Activated naive CD4-positive, alpha-beta T cell treated with anti-CD3 and anti-CD28 coated beads, Interleukin-2, amount 50 U/mL, for 72 hours (primary cell): ENCODE measurements at regions not wholly inside any gene's neighbourhood (a gene's known extent, or its start where the extent isn't known, plus 50 kb on each side); places are given as distances from the start of the nearest gene placed in this dataset.

Experiments
- ATAC-seq, 2 donors: fragments of 150-1000 bp; cut with Tn5 transposase; 2 replicates each; pipeline ENCODE4 v1.10.0; 2021; ENCODE audit warnings: mild to moderate bottlenecking in 2 of 2, moderate library complexity in 2 of 2
- DNase-seq, 2 donors: peaks; one replicate each; pipeline ENCODE4 v3.0.0; 2021 to 2022; ENCODE audit warnings: low spot score in 2 of 2
- H3K27ac Mint-ChIP-seq, 2 donors: one replicate each; pipeline ENCODE4 v1.8.0; 2022; ENCODE audit warnings: mild to moderate bottlenecking in 2 of 2, mixed read lengths in 2 of 2
- H3K36me3 Mint-ChIP-seq, 2 donors: one replicate each; pipeline ENCODE4 v1.8.0; 2022; ENCODE audit warnings: mixed read lengths in 2 of 2
- H3K9me3 Mint-ChIP-seq, 2 donors: one replicate each; pipeline ENCODE4 v1.8.0; 2022; ENCODE audit warnings: mixed read lengths in 2 of 2

- H3K27ac Mint-ChIP-seq, result no peak overlapping the region
- no peaks in the 10 kb centered on the region for H3K36me3 Mint-ChIP-seq
- ATAC-seq (no peak), DNase-seq (no peak)
- peaks cover 0 to 3% of the 10 kb centered on the region in 2 donors for H3K9me3 Mint-ChIP-seq
These were observed 517.3 kb upstream of the ZFHX3 start for GRCh38 chr16:73565263-73565662.

GRCh38 chr16:73563709-73564108, 515.8 kb upstream of the ZFHX3 start:
- H3K27ac Mint-ChIP-seq, result no peak overlapping the region
- DNase-seq (no peak), ATAC-seq (no peak)
- no peaks in the 10 kb centered on the region for H3K36me3 Mint-ChIP-seq
- peaks cover 0 to 3% of the 10 kb centered on the region in 2 donors for H3K9me3 Mint-ChIP-seq

- Mint-ChIP-seq H3K36me3 (no peaks in the 10 kb centered on the region), H3K27ac (no peak overlapping the region), H3K9me3 (peaks cover 0 to 3% of the 10 kb centered on the region in 2 donors)
- ATAC-seq, result no peak
- no peak for DNase-seq
These were observed 512.6 kb upstream of the ZFHX3 start for GRCh38 chr16:73560497-73560896.

- ATAC-seq (no peak), DNase-seq (no peak)
- Mint-ChIP-seq H3K9me3 (peaks cover 0 to 3% of the 10 kb centered on the region in 2 donors), H3K36me3 (no peaks in the 10 kb centered on the region), H3K27ac (no peak overlapping the region)
These were observed 510.3 kb upstream of the ZFHX3 start for GRCh38 chr16:73558219-73558618.

GRCh38 chr16:73553941-73554660, 506.2 kb upstream of the ZFHX3 start:
- DNase-seq (no peak), ATAC-seq (no peak)
- Mint-ChIP-seq H3K9me3 (peaks cover 0 to 3% of the 10 kb centered on the region in 2 donors), H3K36me3 (no peaks in the 10 kb centered on the region), H3K27ac (no peak overlapping the region)

GRCh38 chr16:73549984-73550631, 502.2 kb upstream of the ZFHX3 start:
- Mint-ChIP-seq H3K9me3 (no peaks in the 10 kb centered on the region), H3K36me3 (no peaks in the 10 kb centered on the region), H3K27ac (no peak overlapping the region)
- ATAC-seq (no peak), DNase-seq (no peak)

- ATAC-seq (no peak), DNase-seq (no peak)
- no peak overlapping the region for H3K27ac Mint-ChIP-seq
- no peaks in the 10 kb centered on the region for H3K9me3 Mint-ChIP-seq
- peaks cover 0 to 11% of the 10 kb centered on the region in 2 donors for H3K36me3 Mint-ChIP-seq
These were observed 499.9 kb upstream of the ZFHX3 start for GRCh38 chr16:73547552-73548403.

GRCh38 chr16:73546341-73546845, 498.5 kb upstream of the ZFHX3 start:
- DNase-seq (no peak), ATAC-seq (no peak)
- H3K27ac Mint-ChIP-seq, result no peak overlapping the region
- H3K36me3 Mint-ChIP-seq, result peaks cover 0 to 14% of the 10 kb centered on the region in 2 donors
- no peaks in the 10 kb centered on the region for H3K9me3 Mint-ChIP-seq

GRCh38 chr16:73545755-73546154, 497.8 kb upstream of the ZFHX3 start:
- Mint-ChIP-seq H3K36me3 (peaks cover 0 to 14% of the 10 kb centered on the region in 2 donors), H3K9me3 (no peaks in the 10 kb centered on the region), H3K27ac (no peak overlapping the region)
- ATAC-seq, result no peak
- no peak for DNase-seq

- peaks cover 0 to 14% of the 10 kb centered on the region in 2 donors for H3K36me3 Mint-ChIP-seq
- ATAC-seq (no peak), DNase-seq (no peak)
- no peak overlapping the region for H3K27ac Mint-ChIP-seq
- no peaks in the 10 kb centered on the region for H3K9me3 Mint-ChIP-seq
These were observed 497.4 kb upstream of the ZFHX3 start for GRCh38 chr16:73545290-73545689.

GRCh38 chr16:73544826-73545225, 496.9 kb upstream of the ZFHX3 start:
- Mint-ChIP-seq H3K27ac (no peak overlapping the region), H3K36me3 (peaks cover 0 to 14% of the 10 kb centered on the region in 2 donors), H3K9me3 (no peaks in the 10 kb centered on the region)

GRCh38 chr16:73543970-73544599, 496.2 kb upstream of the ZFHX3 start:
- DNase-seq (no peak), ATAC-seq (no peak)
- H3K9me3 Mint-ChIP-seq, result no peaks in the 10 kb centered on the region
- no peak overlapping the region for H3K27ac Mint-ChIP-seq
- H3K36me3 Mint-ChIP-seq, result peaks cover 0 to 14% of the 10 kb centered on the region in 2 donors

More at GRCh38 chr16:73544826-73545225, 496.9 kb upstream of the ZFHX3 start:
- no peak for DNase-seq
- ATAC-seq, result no peak

- no peak for ATAC-seq
- no peak for DNase-seq
- no peak overlapping the region for H3K27ac Mint-ChIP-seq
- peaks cover 0 to 14% of the 10 kb centered on the region in 2 donors for H3K36me3 Mint-ChIP-seq
- H3K9me3 Mint-ChIP-seq, result no peaks in the 10 kb centered on the region
These were observed 495.5 kb upstream of the ZFHX3 start for GRCh38 chr16:73543331-73543969.

- H3K27ac Mint-ChIP-seq, result no peak overlapping the region
These were observed 495.0 kb upstream of the ZFHX3 start for GRCh38 chr16:73542885-73543284.

GRCh38 chr16:73537921-73538320, 490.0 kb upstream of the ZFHX3 start:
- Mint-ChIP-seq H3K9me3 (peaks cover 0 to 13% of the 10 kb centered on the region in 2 donors), H3K36me3 (peaks cover 0 to 12% of the 10 kb centered on the region in 2 donors), H3K27ac (no peak overlapping the region)
- ATAC-seq, result no peak
- DNase-seq, result no peak

More at GRCh38 chr16:73542885-73543284, 495.0 kb upstream of the ZFHX3 start:
- Mint-ChIP-seq H3K36me3 (peaks cover 0 to 14% of the 10 kb centered on the region in 2 donors), H3K9me3 (no peaks in the 10 kb centered on the region)
- ATAC-seq (no peak), DNase-seq (no peak)

GRCh38 chr16:73536931-73537330, 489.0 kb upstream of the ZFHX3 start:
- Mint-ChIP-seq H3K9me3 (peaks cover 0 to 18% of the 10 kb centered on the region in 2 donors), H3K36me3 (peaks cover 0 to 8% of the 10 kb centered on the region in 2 donors), H3K27ac (no peak overlapping the region)
- DNase-seq, result no peak
- ATAC-seq, result no peak
